Muscle layer of duodenum (tissue), 2 donors: ENCODE measurements at regions not wholly inside any gene's neighbourhood (a gene's known extent, or its start where the extent isn't known, plus 50 kb on each side); places are given as distances from the start of the nearest gene placed in this dataset.
"Not testable (repeated sequence)": the region's sequence is repeated elsewhere in the genome, so short reads cannot be mapped to it uniquely, and the experiment has no call there.

Source experiments
- H3K27ac ChIP-seq: one replicate; pipeline ENCODE4 v1.7.0; 2013; ENCODE audit warnings: mild to moderate bottlenecking, low read length
- H3K27me3 ChIP-seq: one replicate; pipeline ENCODE4 v1.7.0; 2013; ENCODE audit warnings: low read depth, mild to moderate bottlenecking, control low read depth, low read length
- H3K36me3 ChIP-seq, 2 donors: one replicate each; pipeline ENCODE4 v1.7.0; 2013; ENCODE audit warnings: low read length in 2 of 2, control low read depth in 1 of 2, mild to moderate bottlenecking in 1 of 2; ENCODE audit not compliant: insufficient read depth in 2 of 2, control insufficient read depth in 1 of 2
- H3K4me1 ChIP-seq, 2 donors: one replicate each; pipeline ENCODE4 v1.7.0; 2013; ENCODE audit warnings: low read length in 2 of 2, mild to moderate bottlenecking in 2 of 2, control low read depth in 1 of 2, moderate library complexity in 1 of 2; ENCODE audit not compliant: insufficient read depth in 2 of 2, control insufficient read depth in 1 of 2
- H3K4me3 ChIP-seq, 2 donors: one replicate each; pipeline ENCODE4 v1.7.0; 2013; ENCODE audit warnings: low read length in 2 of 2, low read depth in 1 of 2, mild to moderate bottlenecking in 1 of 2
- H3K9me3 ChIP-seq, 2 donors: one replicate each; pipeline ENCODE4 v1.7.0; 2013; ENCODE audit warnings: low read length in 2 of 2, control low read depth in 1 of 2, mild to moderate bottlenecking in 1 of 2; ENCODE audit not compliant: control insufficient read depth in 1 of 2
- donor health status: healthy.

DNA sequence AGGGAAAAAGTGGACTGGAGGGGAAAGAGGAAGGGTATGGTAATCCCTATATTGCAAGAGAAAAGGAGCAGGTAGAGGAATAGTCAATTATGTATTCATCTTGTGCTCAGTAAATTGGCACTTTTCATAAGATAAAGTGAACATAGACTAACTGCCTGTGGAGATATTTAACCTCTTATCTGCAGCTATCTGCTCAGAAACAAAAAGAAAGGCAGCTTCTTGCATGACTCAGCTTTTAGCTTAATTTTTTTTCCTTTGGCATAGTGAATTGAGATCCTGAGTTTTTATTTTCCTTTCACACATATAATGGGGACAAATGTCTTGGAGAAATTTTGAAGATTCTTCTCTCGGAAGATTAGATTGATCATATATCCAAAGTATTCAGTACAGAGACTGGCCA, 127.6 kb upstream of the F3 start:
- Histone ChIP-seq H3K4me1 (no peaks in the 10 kb centered on the region), H3K36me3 (no peaks in the 10 kb centered on the region), H3K9me3 (no peaks in the 10 kb centered on the region), H3K27ac (no peak overlapping the region), H3K27me3 (no peaks in the 10 kb centered on the region), H3K4me3 (no peak overlapping the region)

DNA sequence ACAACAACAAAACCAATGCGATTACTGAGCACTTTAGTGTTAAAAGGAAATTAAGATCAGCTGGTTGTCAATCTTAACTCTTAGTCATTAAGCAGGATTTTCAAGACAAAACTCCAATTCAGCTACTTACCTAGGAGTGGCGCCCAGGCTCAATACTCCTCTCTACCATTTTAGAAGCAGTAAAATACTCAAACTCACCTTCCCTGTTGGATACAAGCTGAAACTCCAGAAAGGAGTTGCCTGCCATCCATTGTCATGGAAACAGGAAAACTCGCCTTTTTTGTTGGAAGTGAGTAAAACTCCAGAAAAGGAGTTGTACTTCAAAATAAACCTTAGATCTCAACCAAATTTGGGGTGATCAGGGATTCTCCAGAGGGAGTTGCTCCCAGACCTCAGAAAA, 127.0 kb upstream of the F3 start:
- no peaks in the 10 kb centered on the region for H3K27me3 ChIP-seq
- no peaks in the 10 kb centered on the region for H3K4me1 ChIP-seq
- H3K27ac ChIP-seq: no peak overlapping the region
- no peaks in the 10 kb centered on the region for H3K9me3 ChIP-seq
- no peaks in the 10 kb centered on the region for H3K36me3 ChIP-seq
- H3K4me3 ChIP-seq: no peak overlapping the region

DNA sequence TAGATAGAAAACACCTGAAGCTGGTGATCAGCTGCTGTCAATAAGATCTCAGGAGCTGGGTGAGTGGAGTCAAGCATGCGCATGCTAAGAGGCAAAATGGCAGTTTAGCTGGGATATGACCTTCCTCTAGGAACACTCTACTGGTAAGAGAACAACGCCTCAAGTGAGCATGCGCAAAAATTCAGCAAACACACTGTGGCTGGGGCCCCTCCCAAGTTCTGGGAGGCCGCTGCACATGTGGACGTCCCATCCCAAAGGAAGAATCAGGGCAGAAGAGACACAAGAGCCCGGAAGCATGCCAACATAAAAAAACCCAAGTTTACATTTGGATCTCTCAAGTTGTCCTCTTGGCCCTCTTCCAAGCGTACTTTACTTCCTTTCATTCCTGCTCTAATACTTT, 126.3 kb upstream of the F3 start:
- Histone ChIP-seq H3K36me3 (no peaks in the 10 kb centered on the region), H3K9me3 (no peaks in the 10 kb centered on the region), H3K4me3 (no peak overlapping the region), H3K4me1 (no peaks in the 10 kb centered on the region), H3K27ac (no peak overlapping the region), H3K27me3 (no peaks in the 10 kb centered on the region)

DNA sequence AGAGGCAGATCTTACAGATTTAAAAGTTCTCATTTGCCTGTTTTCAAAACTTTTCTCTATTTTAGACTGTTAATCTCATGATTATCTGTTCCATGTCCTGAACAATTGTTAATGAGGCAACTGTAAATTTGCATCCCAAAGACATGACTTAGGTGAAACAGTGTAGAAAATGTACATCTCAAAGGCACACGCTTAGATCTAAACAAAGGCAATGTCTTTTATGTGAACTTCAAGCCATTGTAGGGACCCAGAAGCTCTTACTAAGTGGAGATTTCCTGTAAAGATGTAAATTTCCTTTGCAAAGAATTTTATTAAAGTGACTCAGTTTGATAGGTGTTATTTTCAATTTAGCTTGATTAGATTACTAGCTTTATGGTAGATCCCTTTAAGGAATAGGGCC, 125.2 kb upstream of the F3 start:
- Histone ChIP-seq H3K27ac (no peak overlapping the region), H3K4me3 (no peak overlapping the region), H3K9me3 (no peaks in the 10 kb centered on the region), H3K27me3 (no peaks in the 10 kb centered on the region), H3K36me3 (no peaks in the 10 kb centered on the region), H3K4me1 (peaks cover 0 to under 1% of the 10 kb centered on the region in 2 donors)

DNA sequence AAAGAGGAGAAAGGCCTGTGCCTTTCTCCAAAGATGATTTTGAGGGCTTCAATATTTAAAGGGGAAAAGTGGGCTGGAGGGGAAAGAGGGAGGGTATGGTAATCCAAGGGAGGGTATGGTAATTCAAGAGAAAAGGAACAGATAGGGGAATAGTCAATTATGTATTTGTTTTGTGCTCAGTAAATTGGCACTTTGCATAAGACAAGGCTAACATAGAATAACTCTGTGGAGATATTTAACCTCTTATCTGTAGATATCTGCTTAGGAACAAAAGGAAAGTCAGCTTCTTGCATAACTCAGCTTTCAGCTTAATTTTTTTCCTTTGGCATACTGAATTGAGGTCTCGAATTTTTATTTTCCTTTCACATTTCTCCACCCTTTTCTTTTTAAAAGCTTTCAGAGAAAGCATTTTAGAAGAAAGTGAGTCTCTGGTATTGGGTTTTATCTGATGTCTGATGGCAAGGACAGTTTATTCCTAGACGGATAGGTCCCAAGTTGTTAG, 119.9 kb upstream of the F3 start:
- no peak overlapping the region for H3K4me3 ChIP-seq
- H3K36me3 ChIP-seq: no peaks in the 10 kb centered on the region
- no peak overlapping the region for H3K27ac ChIP-seq
- no peaks in the 10 kb centered on the region for H3K9me3 ChIP-seq
- no peaks in the 10 kb centered on the region for H3K27me3 ChIP-seq
- H3K4me1 ChIP-seq: peaks cover 0 to 3% of the 10 kb centered on the region in 2 donors

DNA sequence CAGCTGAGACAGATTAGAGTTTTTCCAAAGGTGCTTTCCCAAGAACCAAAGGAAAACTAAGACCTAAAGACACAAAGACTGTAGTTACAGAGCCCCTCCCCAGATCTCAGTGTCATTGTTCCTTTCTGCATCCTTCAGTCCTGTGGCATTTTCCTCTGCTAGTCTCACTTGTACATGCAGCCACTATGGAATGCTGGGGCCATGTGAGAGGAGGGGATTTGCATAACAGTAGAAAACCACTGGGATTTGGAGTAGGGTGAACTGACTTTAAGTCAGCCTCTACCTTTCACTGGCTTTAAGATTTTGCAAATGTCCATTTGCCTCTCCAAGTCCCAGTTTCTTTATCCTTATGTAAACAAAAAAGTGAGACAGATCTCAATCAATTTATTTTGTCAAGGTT, 119.4 kb upstream of the F3 start:
- peaks cover 0 to 3% of the 10 kb centered on the region in 2 donors for H3K4me1 ChIP-seq
- H3K9me3 ChIP-seq: no peaks in the 10 kb centered on the region
- H3K36me3 ChIP-seq: no peaks in the 10 kb centered on the region
- no peak overlapping the region for H3K4me3 ChIP-seq
- H3K27ac ChIP-seq: no peak overlapping the region
- H3K27me3 ChIP-seq: no peaks in the 10 kb centered on the region

DNA sequence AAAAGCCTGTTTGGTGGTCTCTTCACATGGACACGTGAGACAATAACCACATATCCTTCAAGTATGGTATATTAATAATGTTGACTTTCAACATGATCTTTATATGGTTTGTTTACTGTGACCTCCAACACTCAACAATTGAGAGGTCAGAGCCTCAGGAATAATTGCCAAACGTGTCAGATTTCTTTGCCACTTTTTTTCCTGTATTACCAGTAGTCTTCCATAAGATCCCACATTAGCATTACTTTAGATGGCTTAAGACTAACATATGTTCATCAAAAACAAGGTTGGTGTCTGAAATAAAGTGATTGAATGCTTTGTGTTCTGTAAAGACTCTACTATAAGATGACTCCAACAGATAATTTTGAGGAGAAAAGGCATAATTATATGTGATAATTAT, 118.7 kb upstream of the F3 start:
- Histone ChIP-seq H3K27ac (no peak overlapping the region), H3K36me3 (no peaks in the 10 kb centered on the region), H3K4me3 (no peak overlapping the region), H3K9me3 (no peaks in the 10 kb centered on the region), H3K4me1 (peaks cover 0 to 3% of the 10 kb centered on the region in 2 donors), H3K27me3 (no peaks in the 10 kb centered on the region)

DNA sequence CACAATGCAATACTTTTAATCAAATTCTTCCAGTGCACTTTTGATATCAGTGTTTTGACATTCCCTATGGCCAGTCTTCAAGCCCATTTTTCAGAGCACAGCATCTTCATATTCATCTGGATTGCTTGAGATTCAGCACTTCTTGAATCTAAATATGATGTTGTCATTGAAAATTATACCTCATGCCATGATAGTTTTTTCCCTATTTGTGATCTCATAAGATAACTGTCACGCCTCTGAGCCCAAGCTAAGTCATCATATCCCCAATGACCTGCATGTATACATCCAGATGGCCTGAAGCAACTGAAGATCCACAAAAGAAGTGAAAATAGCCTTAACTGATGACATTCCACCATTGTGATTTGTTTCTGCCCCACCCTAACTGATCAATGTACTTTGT, 117.6 kb upstream of the F3 start:
- not testable (repeated sequence) for H3K4me3 ChIP-seq, H3K9me3 ChIP-seq, H3K4me1 ChIP-seq, H3K36me3 ChIP-seq, H3K27ac ChIP-seq, H3K27me3 ChIP-seq

DNA sequence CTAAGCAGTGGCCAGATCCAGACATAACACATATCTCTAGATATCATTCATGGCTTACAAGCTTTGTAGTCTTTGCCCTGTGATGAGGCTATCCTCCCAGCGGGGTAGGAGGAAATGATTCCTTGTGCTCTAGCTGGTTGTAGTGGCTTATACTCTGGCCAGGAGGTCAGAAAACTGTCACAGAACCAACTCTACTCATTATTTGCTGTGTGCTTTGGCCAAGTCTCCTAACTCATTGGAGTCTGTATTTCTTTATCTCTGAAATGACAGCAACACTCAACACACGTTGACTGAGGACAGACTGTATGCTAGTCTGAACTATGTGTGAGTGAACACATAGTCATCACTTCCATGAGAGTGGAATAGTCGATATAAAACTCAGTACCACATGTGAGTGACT, 116.7 kb upstream of the F3 start:
- no peaks in the 10 kb centered on the region for H3K36me3 ChIP-seq
- peaks cover 3 to 8% of the 10 kb centered on the region in 2 donors for H3K4me1 ChIP-seq

DNA sequence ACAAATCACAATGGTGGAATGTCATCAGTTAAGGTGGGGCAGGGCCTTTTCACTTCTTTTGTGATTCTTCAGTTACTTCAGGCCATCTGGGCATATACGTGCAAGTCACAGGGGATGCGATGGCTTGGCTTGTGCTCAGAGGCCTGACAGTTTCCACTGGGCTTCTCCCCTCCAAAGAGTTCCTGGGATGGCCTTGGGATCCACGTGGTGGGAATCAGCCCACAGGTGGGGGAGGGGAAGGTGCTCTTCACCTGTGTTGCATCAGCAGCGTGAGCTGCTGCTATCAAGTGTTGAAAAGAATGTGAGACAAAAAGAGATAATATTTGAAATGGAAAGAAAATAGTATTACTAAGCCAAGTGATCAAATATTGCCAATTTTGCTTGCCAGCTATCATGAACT, 116.2 kb upstream of the F3 start:
- H3K36me3 ChIP-seq, H3K4me1 ChIP-seq, H3K9me3 ChIP-seq, H3K27me3 ChIP-seq, H3K4me3 ChIP-seq: not testable (repeated sequence)
- H3K27ac ChIP-seq: peak overlapping the region; percentile 35

More for the DNA sequence above, 116.7 kb upstream of the F3 start:
- no peak overlapping the region for H3K4me3 ChIP-seq
- no peaks in the 10 kb centered on the region for H3K27me3 ChIP-seq
- H3K27ac ChIP-seq: peak overlapping the region; percentile 35
- H3K9me3 ChIP-seq: no peaks in the 10 kb centered on the region

DNA sequence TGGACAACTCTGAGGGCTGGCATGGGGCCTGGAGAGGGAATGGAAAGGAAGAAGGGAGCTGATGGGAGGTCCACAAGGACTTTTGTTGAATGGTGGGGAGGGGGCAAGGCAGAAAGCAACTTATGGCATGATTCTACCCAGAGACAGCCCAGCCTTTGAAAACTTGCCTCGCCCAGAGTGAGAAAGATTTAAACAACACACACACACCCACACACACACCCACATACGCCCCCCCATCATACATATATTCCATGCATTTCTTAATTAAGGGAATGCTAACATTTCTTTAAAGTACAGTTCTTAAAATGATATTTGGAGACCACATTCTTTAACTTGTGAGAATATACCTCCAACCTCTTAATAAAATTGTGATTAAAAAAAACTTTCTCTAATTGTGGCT, 115.4 kb upstream of the F3 start:
- H3K36me3 ChIP-seq: no peaks in the 10 kb centered on the region

DNA sequence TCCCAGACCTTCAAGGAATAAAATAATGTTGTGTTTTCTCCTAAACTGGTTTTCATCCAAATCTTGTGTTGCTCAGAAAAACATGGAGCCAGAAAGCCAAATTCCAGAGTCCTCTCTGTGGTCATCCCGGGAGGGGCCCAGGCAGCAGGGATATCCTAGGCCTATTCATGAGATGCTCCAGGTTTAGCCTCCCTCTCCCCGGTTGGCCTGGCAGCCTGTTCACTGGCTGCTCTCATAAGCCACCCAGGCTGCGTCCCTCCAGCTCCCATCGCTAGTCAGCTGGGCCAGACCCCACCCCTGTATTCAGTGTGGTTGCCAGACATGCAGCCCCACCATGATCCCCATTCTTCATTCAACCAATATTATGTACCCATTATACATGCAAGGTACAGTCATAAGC, 113.4 kb upstream of the F3 start:
- H3K36me3 ChIP-seq: no peaks in the 10 kb centered on the region
- no peak overlapping the region for H3K4me3 ChIP-seq
- peaks cover 0 to 8% of the 10 kb centered on the region in 2 donors for H3K4me1 ChIP-seq
- H3K9me3 ChIP-seq: no peaks in the 10 kb centered on the region
- H3K27me3 ChIP-seq: no peaks in the 10 kb centered on the region
- no peak overlapping the region for H3K27ac ChIP-seq

More for the DNA sequence above, 115.4 kb upstream of the F3 start:
- H3K4me1 ChIP-seq: peaks cover 3 to 8% of the 10 kb centered on the region in 2 donors
- H3K4me3 ChIP-seq: no peak overlapping the region
- no peak overlapping the region for H3K27ac ChIP-seq
- no peaks in the 10 kb centered on the region for H3K9me3 ChIP-seq
- H3K27me3 ChIP-seq: no peaks in the 10 kb centered on the region
